ENCODE measurements at regions not wholly inside any gene's neighbourhood (a gene's known extent, or its start where the extent isn't known, plus 50 kb on each side); places are given as distances from the start of the nearest gene placed in this dataset.
"Not testable (repeated sequence)": the region's sequence is repeated elsewhere in the genome, so short reads cannot be mapped to it uniquely, and the experiment has no call there.

DNA sequence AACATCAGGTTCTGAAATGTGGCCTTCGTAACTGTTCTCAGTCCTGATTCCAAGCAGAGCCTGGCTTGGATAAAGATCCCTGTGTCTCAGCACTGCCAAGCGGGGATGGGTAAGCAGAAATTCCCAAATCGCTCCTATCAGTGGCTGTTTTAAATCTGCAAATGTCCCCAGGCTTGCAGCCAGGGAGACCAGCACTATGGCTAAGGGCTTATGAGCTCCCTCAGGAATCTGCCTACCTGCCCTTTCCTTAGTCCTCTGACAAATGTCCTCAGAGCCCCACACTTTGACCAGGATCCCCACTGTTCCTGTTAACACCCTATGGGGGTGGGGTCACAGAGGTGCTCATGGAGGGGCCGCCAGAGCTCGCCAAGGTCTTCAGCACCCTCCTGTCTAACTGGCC lies 1062.8 kb downstream of the UQCRFS1 start:
- DNase-seq (ENCODE audit: low spot score): no peak

DNA sequence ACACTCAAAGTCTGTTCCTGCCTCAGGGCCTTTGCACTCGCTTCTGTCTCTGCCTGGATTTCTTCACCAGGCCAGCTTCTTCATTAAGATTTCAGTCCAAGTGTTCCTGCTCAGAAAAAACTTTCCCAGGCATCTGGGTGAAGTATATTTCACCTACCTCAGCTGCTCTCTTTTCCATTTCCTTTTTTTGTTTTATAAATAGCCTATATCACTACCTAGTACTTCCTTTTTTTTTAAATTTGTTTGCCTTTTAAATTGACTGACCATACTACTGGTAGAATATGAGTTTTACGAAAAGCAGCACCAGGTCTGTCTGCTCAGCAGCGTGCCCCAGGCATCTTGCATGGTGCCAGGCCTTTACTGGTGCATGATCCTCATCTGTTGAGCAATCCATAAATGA lies 1064.4 kb downstream of the UQCRFS1 start:
- no peak for DNase-seq (ENCODE audit: low spot score)

GRCh38 chr19:28142258-28142657 lies 1070.7 kb downstream of the UQCRFS1 start:
- DNase-seq (ENCODE audit: low spot score): no peak

- no peak for DNase-seq (ENCODE audit: low spot score)
Observed at GRCh38 chr19:28140201-28140600, 1072.8 kb downstream of the UQCRFS1 start.

DNA sequence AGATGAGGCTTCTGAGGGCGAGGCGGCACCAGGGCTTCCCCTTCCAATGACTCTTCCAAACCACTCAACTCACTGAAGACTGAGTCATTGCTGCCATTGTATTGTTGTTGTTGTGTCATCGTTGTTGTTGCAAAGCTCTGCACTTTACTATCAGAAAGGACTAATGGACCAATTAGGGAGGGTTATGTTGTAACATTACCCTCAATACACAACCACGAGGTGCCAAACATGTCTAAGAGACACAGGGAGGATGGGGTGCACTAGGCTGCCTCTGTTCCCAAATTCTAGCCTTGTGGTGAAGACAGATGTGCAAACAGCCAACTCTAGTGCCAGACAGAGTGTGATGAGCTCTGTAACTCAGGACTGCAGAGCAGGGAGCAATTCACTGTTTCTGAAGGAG lies 1075.2 kb downstream of the UQCRFS1 start:
- DNase-seq (ENCODE audit: low spot score): no peak

DNA sequence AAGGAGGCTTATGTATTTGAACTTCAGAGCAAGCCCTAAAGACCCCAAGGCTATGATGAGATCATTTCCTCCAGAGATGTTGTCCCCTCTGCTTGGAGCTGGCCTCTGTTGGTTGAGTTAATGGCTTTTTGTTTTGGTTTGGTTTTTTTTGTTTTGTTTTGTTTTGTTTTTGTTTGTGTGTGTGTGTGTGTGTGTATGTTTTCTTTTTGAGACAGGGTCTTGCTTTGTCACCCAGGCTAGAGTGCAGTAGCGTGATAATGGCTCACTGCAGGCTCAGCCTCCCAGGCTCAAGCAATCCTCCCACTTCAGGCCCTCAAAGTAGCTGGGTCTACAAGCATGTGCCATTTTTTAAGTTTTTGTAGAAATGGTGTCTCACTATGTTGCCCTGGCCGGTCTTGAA lies 1076.2 kb downstream of the UQCRFS1 start:
- DNase-seq (ENCODE audit: low spot score): no peak

DNA sequence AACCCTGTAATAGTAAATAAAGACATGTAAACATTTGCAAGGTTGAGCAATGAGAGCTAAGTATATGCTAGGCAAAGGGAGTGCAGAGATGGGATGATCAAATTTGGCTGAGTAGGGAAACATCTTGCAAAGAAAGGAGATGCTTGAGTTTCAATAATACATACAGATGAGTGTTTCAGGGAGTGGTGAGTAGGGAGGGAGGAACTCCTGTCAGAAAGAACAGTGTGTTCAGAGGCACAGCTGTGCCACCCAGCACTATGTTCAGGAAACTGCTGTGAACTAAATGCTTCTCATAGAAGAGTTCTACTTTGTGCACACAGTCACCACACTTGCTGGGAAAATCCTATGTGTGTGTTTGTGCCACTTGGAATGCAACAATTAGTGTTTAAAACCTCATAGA lies 1077.1 kb downstream of the UQCRFS1 start:
- DNase-seq (ENCODE audit: low spot score): no peak

GRCh38 chr19:28134311-28134710 lies 1078.6 kb downstream of the UQCRFS1 start:
- DNase-seq (ENCODE audit: low spot score): no peak

GRCh38 chr19:28130881-28131280 lies 1082.1 kb downstream of the UQCRFS1 start:
- not testable (repeated sequence) for DNase-seq (ENCODE audit: low spot score)

DNA sequence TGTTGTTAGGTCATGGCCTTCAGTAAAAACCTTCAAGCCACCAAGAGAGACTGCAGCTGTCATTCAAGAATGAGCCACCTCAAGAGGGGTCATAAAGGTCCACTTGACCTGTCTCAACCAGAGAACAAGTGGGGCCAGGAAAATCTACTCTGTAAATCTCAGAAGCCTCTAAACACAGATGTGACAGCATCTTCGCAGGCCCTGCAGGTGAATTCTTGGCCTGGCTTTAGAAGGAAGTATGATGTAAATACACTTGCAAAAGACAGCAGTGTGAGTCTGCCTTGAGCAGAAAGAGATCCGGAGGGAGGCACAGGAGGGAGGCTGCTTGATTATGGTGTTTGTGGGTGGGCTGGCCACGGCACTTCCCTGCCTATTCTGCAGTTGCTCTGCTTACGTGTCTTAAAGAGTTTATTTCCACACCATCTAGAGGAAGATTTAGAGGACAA lies 1082.9 kb downstream of the UQCRFS1 start:
- DNase-seq (ENCODE audit: low spot score): no peak

- no peak for DNase-seq (ENCODE audit: low spot score)
Observed at GRCh38 chr19:28128341-28128740, 1084.6 kb downstream of the UQCRFS1 start.

- DNase-seq (ENCODE audit: low spot score): no peak
Observed at GRCh38 chr19:28126135-28126898, 1086.6 kb downstream of the UQCRFS1 start.

GRCh38 chr19:28122734-28123133 lies 1090.2 kb downstream of the UQCRFS1 start:
- DNase-seq (ENCODE audit: low spot score): no peak

DNA sequence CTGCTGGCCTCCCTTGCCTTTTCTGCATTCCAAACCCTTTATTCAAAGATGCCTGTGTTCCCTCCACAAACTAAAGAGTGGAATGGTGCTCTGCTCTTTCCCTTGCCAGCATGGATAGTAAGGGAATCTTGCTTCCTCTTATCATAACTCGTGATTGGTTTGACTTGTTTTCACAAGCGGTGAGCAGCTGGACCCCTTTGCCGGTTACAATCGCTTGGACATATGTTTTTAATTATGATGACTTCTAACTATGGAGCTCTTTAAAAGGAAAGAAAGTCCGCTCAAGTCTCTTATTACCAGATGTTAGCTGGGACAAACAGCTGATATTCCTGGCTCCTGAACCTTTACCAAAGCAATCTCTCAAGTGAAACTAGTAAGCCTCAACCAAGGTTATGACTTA lies 1094.7 kb downstream of the UQCRFS1 start:
- no peak for DNase-seq (ENCODE audit: low spot score)

DNA sequence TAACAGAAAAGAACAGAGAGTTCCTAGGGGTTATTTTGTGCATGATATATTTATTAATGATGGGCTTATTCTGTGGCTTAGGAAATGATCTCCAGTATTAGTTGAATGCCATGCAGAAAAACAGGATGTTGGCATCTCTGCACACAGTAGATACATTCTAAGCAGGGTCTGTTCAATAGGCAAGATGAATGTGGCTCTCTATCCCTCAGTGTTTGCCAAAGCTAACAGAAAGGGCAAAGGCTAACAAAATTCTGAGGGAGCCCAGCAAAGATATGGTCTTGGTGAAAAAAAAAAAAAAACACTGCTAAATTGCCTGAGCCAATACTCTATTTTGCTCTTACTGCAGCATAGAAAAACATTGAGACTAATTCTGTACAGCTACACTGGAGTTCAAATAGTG lies 1095.8 kb downstream of the UQCRFS1 start:
- no peak for DNase-seq (ENCODE audit: low spot score)

GRCh38 chr19:28116379-28116778 lies 1096.6 kb downstream of the UQCRFS1 start:
- not testable (repeated sequence) for DNase-seq (ENCODE audit: low spot score)

- no peak for DNase-seq (ENCODE audit: low spot score)
Observed at GRCh38 chr19:28103921-28104320, 1109.0 kb downstream of the UQCRFS1 start.

DNA sequence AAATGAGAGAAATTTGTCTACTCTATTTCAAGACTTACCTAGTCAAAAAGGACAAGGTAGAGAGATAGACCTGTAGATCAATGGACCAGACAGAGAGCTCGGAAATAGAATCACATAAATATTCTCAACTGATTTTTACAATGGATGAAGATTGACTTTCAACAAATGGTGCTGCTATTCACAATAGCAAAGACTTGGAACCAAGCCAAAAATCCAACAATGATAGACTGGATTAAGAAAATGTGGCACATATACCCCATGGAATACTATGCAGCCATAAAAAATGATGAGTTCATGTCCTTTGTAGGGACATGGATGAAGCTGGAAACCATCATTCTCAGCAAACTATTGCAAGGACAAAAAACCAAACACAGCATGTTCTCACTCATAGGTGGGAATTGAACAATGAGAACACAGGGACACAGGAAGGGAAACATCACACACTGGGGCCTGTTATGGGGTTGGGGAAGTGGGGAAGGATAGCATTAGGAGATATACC lies 1128.2 kb downstream of the UQCRFS1 start:
- not testable (repeated sequence) for DNase-seq (ENCODE audit: low spot score)

GRCh38 chr19:28076628-28077027 lies 1136.3 kb downstream of the UQCRFS1 start:
- DNase-seq (ENCODE audit: low spot score): no peak

- no peak for DNase-seq (ENCODE audit: low spot score)
Observed at GRCh38 chr19:28075229-28075628, 1137.7 kb downstream of the UQCRFS1 start.

GRCh38 chr19:28074773-28075172 lies 1138.2 kb downstream of the UQCRFS1 start:
- no peak for DNase-seq (ENCODE audit: low spot score)

DNA sequence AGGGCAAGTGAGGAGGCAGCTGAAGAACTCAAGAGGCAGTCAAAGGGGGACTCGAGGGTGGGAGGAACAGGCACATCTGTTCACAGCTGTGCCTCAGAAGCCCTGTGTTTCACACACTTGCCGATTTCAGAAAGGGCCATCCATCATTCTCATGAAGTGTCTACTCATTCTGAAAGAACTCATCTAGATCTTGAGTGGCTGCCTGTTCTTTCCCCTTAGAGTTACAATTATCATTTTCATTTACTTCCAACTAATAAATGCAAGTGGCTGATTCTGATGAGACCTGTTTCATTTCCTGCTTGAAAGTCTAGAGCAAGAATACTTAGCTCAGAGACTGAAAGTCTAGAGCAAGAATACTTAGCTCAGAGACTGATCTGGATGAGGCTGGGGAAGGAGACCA lies 1145.1 kb downstream of the UQCRFS1 start:
- DNase-seq (ENCODE audit: low spot score): no peak

DNA sequence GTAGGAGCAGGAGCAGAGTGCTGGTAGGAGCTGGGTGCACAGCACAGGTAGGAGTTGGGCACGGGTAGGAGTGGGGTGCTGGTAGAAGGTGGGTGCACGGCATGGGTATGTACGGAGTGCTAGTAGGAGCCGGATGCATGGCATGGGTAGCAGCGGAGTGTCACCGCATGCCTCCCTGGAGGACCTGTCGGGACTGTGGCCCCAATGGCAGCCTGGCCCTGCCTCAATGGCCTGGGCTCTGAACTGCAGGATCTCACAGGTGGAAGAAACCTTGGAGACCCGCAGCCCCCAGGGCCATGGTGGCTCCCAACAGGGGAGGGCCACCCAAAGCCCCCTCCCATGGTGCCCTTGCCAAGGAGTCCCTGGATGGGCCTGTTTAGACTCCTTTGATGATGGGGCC lies 1146.0 kb downstream of the UQCRFS1 start:
- no peak for DNase-seq (ENCODE audit: low spot score)

- DNase-seq (ENCODE audit: low spot score): no peak
Observed at GRCh38 chr19:28066161-28066560, 1146.8 kb downstream of the UQCRFS1 start.
